ENCODE measurements at regions not wholly inside any gene's neighbourhood (a gene's known extent, or its start where the extent isn't known, plus 50 kb on each side); places are given as distances from the start of the nearest gene placed in this dataset.

DNA sequence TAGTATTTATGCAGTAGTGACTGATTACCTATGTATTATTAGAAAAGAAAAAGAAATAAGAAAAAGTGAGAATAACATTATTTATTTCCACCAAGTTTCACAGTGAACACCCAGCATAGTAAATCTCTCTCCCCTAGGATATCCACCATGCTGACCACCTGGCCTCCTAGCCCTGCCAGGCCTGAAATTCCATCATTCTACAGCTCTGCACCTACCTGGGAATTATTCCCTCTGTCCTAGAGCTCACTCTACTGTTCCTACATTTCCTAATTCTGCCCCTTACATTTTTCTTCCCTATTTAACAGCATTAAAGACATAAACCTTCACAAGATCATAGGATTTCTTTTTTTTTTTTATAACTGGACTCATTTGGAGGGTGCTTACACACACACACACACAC, 525.3 kb upstream of the PPP2R3A start:
- TF ChIP-seq PCBP2 (IDR thresholded peaks at IDR 0.05; ENCODE audit: low read depth, low read length, poor library complexity, severe bottlenecking) (no peak), CREM (IDR thresholded peaks at IDR 0.05; ENCODE audit: low read depth) (no peak), ZNF408 (CRISPR knock-in tag; IDR thresholded peaks at IDR 0.05; ENCODE audit: low read depth) (no peak), SP1 (CRISPR knock-in tag; IDR thresholded peaks at IDR 0.05) (no peak), RAD21 (CRISPR knock-in tag; conservative IDR thresholded peaks at IDR 0.05 in 1 of 2, IDR thresholded peaks at IDR 0.05 in 1 of 2) (no peak), EZH2 (IDR thresholded peaks at IDR 0.05; ENCODE audit: borderline replicate concordance, low read depth, low read length) (no peak), ESRRB (CRISPR knock-in tag; IDR thresholded peaks at IDR 0.05; ENCODE audit: borderline replicate concordance) (no peak), POLR2A (conservative IDR thresholded peaks at IDR 0.05) (no peak), HMG20A (CRISPR knock-in tag; conservative IDR thresholded peaks at IDR 0.05) (no peak)
- TF ChIP-seq, protein P1, sequence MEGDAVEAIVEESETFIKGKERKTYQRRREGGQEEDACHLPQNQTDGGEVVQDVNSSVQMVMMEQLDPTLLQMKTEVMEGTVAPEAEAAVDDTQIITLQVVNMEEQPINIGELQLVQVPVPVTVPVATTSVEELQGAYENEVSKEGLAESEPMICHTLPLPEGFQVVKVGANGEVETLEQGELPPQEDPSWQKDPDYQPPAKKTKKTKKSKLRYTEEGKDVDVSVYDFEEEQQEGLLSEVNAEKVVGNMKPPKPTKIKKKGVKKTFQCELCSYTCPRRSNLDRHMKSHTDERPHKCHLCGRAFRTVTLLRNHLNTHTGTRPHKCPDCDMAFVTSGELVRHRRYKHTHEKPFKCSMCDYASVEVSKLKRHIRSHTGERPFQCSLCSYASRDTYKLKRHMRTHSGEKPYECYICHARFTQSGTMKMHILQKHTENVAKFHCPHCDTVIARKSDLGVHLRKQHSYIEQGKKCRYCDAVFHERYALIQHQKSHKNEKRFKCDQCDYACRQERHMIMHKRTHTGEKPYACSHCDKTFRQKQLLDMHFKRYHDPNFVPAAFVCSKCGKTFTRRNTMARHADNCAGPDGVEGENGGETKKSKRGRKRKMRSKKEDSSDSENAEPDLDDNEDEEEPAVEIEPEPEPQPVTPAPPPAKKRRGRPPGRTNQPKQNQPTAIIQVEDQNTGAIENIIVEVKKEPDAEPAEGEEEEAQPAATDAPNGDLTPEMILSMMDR (IDR thresholded peaks at IDR 0.05 in 2 of 3, conservative IDR thresholded peaks at IDR 0.05 in 1 of 3; ENCODE audit: insufficient read depth in 2 of 3, low read depth in 1 of 3, low read length in 3 of 3) = no peak
- TF ChIP-seq, protein P2, sequence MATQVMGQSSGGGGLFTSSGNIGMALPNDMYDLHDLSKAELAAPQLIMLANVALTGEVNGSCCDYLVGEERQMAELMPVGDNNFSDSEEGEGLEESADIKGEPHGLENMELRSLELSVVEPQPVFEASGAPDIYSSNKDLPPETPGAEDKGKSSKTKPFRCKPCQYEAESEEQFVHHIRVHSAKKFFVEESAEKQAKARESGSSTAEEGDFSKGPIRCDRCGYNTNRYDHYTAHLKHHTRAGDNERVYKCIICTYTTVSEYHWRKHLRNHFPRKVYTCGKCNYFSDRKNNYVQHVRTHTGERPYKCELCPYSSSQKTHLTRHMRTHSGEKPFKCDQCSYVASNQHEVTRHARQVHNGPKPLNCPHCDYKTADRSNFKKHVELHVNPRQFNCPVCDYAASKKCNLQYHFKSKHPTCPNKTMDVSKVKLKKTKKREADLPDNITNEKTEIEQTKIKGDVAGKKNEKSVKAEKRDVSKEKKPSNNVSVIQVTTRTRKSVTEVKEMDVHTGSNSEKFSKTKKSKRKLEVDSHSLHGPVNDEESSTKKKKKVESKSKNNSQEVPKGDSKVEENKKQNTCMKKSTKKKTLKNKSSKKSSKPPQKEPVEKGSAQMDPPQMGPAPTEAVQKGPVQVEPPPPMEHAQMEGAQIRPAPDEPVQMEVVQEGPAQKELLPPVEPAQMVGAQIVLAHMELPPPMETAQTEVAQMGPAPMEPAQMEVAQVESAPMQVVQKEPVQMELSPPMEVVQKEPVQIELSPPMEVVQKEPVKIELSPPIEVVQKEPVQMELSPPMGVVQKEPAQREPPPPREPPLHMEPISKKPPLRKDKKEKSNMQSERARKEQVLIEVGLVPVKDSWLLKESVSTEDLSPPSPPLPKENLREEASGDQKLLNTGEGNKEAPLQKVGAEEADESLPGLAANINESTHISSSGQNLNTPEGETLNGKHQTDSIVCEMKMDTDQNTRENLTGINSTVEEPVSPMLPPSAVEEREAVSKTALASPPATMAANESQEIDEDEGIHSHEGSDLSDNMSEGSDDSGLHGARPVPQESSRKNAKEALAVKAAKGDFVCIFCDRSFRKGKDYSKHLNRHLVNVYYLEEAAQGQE (IDR thresholded peaks at IDR 0.05; ENCODE audit: borderline replicate concordance) = no peak
- TF ChIP-seq, protein P2 (CRISPR knock-in tag; IDR thresholded peaks at IDR 0.05; ENCODE audit: low read depth) = no peak
- TF ChIP-seq, protein P3, sequence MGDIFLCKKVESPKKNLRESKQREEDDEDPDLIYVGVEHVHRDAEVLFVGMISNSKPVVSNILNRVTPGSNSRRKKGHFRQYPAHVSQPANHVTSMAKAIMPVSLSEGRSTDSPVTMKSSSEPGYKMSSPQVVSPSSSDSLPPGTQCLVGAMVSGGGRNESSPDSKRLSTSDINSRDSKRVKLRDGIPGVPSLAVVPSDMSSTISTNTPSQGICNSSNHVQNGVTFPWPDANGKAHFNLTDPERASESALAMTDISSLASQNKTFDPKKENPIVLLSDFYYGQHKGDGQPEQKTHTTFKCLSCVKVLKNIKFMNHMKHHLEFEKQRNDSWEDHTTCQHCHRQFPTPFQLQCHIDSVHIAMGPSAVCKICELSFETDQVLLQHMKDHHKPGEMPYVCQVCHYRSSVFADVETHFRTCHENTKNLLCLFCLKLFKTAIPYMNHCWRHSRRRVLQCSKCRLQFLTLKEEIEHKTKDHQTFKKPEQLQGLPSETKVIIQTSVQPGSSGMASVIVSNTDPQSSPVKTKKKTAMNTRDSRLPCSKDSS (IDR thresholded peaks at IDR 0.05; ENCODE audit: low read depth, partially characterized antibody) = no peak
- TF ChIP-seq, protein P4, sequence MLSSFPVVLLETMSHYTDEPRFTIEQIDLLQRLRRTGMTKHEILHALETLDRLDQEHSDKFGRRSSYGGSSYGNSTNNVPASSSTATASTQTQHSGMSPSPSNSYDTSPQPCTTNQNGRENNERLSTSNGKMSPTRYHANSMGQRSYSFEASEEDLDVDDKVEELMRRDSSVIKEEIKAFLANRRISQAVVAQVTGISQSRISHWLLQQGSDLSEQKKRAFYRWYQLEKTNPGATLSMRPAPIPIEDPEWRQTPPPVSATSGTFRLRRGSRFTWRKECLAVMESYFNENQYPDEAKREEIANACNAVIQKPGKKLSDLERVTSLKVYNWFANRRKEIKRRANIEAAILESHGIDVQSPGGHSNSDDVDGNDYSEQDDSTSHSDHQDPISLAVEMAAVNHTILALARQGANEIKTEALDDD (IDR thresholded peaks at IDR 0.05) = no peak

Measured in K562 (cell line).